Central memory CD4-positive, alpha-beta T cell (primary cell): ENCODE measurements at regions not wholly inside any gene's neighbourhood (a gene's known extent, or its start where the extent isn't known, plus 50 kb on each side); places are given as distances from the start of the nearest gene placed in this dataset.

Source experiments
- DNase-seq: peaks from one replicate; pipeline ENCODE4 v3.0.0; 2022

GRCh38 chr13:57918086-57918485 lies 286.5 kb downstream of the PCDH17 start:
- no peak for DNase-seq

GRCh38 chr13:57918913-57919312 lies 287.4 kb downstream of the PCDH17 start:
- no peak for DNase-seq

GRCh38 chr13:57925250-57925649 lies 293.7 kb downstream of the PCDH17 start:
- DNase-seq, result no peak

GRCh38 chr13:57925751-57926150 lies 294.2 kb downstream of the PCDH17 start:
- no peak for DNase-seq

GRCh38 chr13:57932061-57932460 lies 300.5 kb downstream of the PCDH17 start:
- no peak for DNase-seq

- DNase-seq, result no peak
Observed at GRCh38 chr13:57933606-57934005, 302.1 kb downstream of the PCDH17 start.

GRCh38 chr13:57935965-57936364 lies 304.4 kb downstream of the PCDH17 start:
- DNase-seq, result no peak

GRCh38 chr13:57946361-57946760 lies 314.8 kb downstream of the PCDH17 start:
- no peak for DNase-seq

- DNase-seq, result no peak
Observed at GRCh38 chr13:57948884-57949283, 317.3 kb downstream of the PCDH17 start.

GRCh38 chr13:57969951-57970350 lies 338.4 kb downstream of the PCDH17 start:
- no peak for DNase-seq

- DNase-seq, result no peak
Observed at GRCh38 chr13:57970404-57970803, 338.9 kb downstream of the PCDH17 start.

GRCh38 chr13:57982782-57983181 lies 351.2 kb downstream of the PCDH17 start:
- DNase-seq, result no peak

GRCh38 chr13:57988276-57988675 lies 356.7 kb downstream of the PCDH17 start:
- DNase-seq, result no peak

GRCh38 chr13:57991041-57991440 lies 359.5 kb downstream of the PCDH17 start:
- DNase-seq, result no peak

GRCh38 chr13:57992416-57992815 lies 360.9 kb downstream of the PCDH17 start:
- DNase-seq, result no peak

- no peak for DNase-seq
Observed at GRCh38 chr13:57996717-57997116, 365.2 kb downstream of the PCDH17 start.

GRCh38 chr13:58004751-58005150 lies 373.2 kb downstream of the PCDH17 start:
- DNase-seq, result no peak

GRCh38 chr13:58018020-58018419 lies 386.5 kb downstream of the PCDH17 start:
- DNase-seq, result no peak

GRCh38 chr13:58018865-58019264 lies 387.3 kb downstream of the PCDH17 start:
- no peak for DNase-seq

- DNase-seq, result no peak
Observed at GRCh38 chr13:58024103-58024502, 392.6 kb downstream of the PCDH17 start.

- DNase-seq, result no peak
Observed at GRCh38 chr13:58025821-58026220, 394.3 kb downstream of the PCDH17 start.

- DNase-seq, result no peak
Observed at GRCh38 chr13:58032676-58033460, 401.3 kb downstream of the PCDH17 start.

- no peak for DNase-seq
Observed at GRCh38 chr13:58043971-58044370, 412.4 kb downstream of the PCDH17 start.

- DNase-seq, result no peak
Observed at GRCh38 chr13:58048670-58049069, 417.1 kb downstream of the PCDH17 start.

GRCh38 chr13:58051396-58051795 lies 419.9 kb downstream of the PCDH17 start:
- DNase-seq, result no peak
